NOMO-1 treated with DMSO at 0.1 percent for 48 hours (cell line): ENCODE measurements at regions not wholly inside any gene's neighbourhood (a gene's known extent, or its start where the extent isn't known, plus 50 kb on each side); places are given as distances from the start of the nearest gene placed in this dataset.

Experiments
- DNase-seq: peaks from one replicate; lab custom pipeline; 2025; ENCODE audit not compliant: unreplicated experiment; lab: John Stamatoyannopoulos, UW

GRCh38 chr7:156140447-156140846 is 328.2 kb upstream of the SHH start:
- no peak for DNase-seq

- DNase-seq = no peak
Measured at GRCh38 chr7:156139633-156140032, 327.4 kb upstream of the SHH start.

GRCh38 chr7:156139112-156139511 is 326.8 kb upstream of the SHH start:
- DNase-seq = no peak

GRCh38 chr7:156131881-156132280 is 319.6 kb upstream of the SHH start:
- DNase-seq = no peak

GRCh38 chr7:156129522-156129921 is 317.3 kb upstream of the SHH start:
- DNase-seq = no peak

GRCh38 chr7:156128496-156128895 is 316.2 kb upstream of the SHH start:
- no peak for DNase-seq

GRCh38 chr7:156127166-156128134 is 315.2 kb upstream of the SHH start:
- no peak for DNase-seq

GRCh38 chr7:156125841-156126730 is 313.8 kb upstream of the SHH start:
- no peak for DNase-seq

- DNase-seq = no peak
Measured at GRCh38 chr7:156124356-156124755, 312.1 kb upstream of the SHH start.

GRCh38 chr7:156123362-156123761 is 311.1 kb upstream of the SHH start:
- no peak for DNase-seq

GRCh38 chr7:156122752-156123354 is 310.6 kb upstream of the SHH start:
- no peak for DNase-seq

- DNase-seq = no peak
Measured at GRCh38 chr7:156121956-156122355, 309.7 kb upstream of the SHH start.

- DNase-seq = no peak
Measured at GRCh38 chr7:156121434-156121833, 309.2 kb upstream of the SHH start.

- no peak for DNase-seq
Measured at GRCh38 chr7:156120552-156120951, 308.3 kb upstream of the SHH start.

- DNase-seq = no peak
Measured at GRCh38 chr7:156119771-156120170, 307.5 kb upstream of the SHH start.

GRCh38 chr7:156118248-156118645 is 306.0 kb upstream of the SHH start:
- no peak for DNase-seq

GRCh38 chr7:156117542-156118247 is 305.4 kb upstream of the SHH start:
- DNase-seq = no peak

- no peak for DNase-seq
Measured at GRCh38 chr7:156116514-156117215, 304.4 kb upstream of the SHH start.

GRCh38 chr7:156115582-156115981 is 303.3 kb upstream of the SHH start:
- DNase-seq = no peak

GRCh38 chr7:156113731-156114130 is 301.5 kb upstream of the SHH start:
- DNase-seq = no peak
